Astrocyte of the cerebellum (primary cell): ENCODE measurements at regions not wholly inside any gene's neighbourhood (a gene's known extent, or its start where the extent isn't known, plus 50 kb on each side); places are given as distances from the start of the nearest gene placed in this dataset.

Source experiments
- DNase-seq: peaks from one replicate; pipeline ENCODE4 v3.0.0-alpha.2; 2011; ENCODE audit warnings: low read depth
- H3K4me3 ChIP-seq: 2 replicates; pipeline ENCODE4 v1.5.1; 2011; ENCODE audit warnings: mild to moderate bottlenecking, low read depth, low read length, moderate library complexity
- in situ Hi-C: cut with HindIII; loops from 2 replicates; pipeline ENCODE4 v1.10.0; 2017; ENCODE audit warnings: low sequenced_read_pairs
- TF ChIP-seq, protein P1 (sequence below): IDR thresholded peaks from 2 replicates; pipeline ENCODE4 v1.5.1; 2012; ENCODE audit warnings: low read length, low read depth, moderate library complexity, mild to moderate bottlenecking; ENCODE audit errors: missing control alignments

DNA sequence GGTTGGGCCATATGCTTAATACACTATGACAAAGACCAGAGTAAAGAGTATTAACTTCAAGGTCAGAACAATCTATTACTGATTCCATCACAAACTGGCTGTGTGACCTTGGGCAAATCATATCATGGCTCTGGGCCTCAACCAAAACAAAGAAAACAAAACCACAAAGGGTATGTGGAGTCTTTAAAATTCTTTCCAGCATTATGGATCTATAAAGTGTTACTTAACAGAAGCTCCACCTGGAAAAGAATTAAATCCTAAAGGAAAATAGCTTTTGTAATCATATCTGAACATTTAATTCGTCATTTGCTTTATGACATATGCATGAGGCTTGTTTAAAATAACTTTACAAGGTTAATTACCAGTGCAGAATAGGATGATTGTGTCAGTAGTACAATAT lies 265.5 kb downstream of the SATB1 start:
- DNase-seq: no peak
- in situ Hi-C loops: no loop called here
- TF ChIP-seq, protein P1, sequence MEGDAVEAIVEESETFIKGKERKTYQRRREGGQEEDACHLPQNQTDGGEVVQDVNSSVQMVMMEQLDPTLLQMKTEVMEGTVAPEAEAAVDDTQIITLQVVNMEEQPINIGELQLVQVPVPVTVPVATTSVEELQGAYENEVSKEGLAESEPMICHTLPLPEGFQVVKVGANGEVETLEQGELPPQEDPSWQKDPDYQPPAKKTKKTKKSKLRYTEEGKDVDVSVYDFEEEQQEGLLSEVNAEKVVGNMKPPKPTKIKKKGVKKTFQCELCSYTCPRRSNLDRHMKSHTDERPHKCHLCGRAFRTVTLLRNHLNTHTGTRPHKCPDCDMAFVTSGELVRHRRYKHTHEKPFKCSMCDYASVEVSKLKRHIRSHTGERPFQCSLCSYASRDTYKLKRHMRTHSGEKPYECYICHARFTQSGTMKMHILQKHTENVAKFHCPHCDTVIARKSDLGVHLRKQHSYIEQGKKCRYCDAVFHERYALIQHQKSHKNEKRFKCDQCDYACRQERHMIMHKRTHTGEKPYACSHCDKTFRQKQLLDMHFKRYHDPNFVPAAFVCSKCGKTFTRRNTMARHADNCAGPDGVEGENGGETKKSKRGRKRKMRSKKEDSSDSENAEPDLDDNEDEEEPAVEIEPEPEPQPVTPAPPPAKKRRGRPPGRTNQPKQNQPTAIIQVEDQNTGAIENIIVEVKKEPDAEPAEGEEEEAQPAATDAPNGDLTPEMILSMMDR: no peak
- no peak overlapping the region for H3K4me3 ChIP-seq

DNA sequence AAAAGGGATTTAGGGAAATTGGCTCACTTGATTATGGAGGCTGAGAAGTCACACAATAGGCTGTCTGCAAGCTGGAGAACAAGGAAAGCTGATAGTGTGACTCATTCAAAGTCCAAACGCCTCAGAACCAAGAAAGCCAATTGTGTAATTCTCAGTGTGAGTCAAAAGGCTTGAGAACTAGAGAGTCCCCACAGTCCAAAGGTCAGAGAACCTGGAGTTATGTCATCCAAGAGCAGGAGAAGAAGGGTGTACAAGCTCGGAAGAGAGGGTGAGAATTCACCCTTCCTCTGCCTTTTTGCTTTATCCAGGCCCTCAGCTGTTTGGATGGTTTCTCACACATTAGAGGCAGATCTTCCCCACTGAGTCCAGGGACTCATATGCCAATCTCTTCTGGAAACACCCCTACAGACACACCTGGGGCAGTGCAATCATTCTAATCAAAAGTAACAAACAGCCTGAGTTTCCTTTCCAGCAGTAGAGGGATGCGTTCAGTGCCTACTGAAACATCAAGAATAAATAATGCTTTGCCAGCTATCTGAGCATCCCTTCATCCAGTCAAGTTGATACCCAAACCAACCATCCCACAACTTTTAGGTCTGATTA lies 271.5 kb downstream of the SATB1 start:
- H3K4me3 ChIP-seq: no peak overlapping the region
- peak; percentile 39 for DNase-seq
- in situ Hi-C loops: no loop called here
- TF ChIP-seq, protein P1: no peak

DNA sequence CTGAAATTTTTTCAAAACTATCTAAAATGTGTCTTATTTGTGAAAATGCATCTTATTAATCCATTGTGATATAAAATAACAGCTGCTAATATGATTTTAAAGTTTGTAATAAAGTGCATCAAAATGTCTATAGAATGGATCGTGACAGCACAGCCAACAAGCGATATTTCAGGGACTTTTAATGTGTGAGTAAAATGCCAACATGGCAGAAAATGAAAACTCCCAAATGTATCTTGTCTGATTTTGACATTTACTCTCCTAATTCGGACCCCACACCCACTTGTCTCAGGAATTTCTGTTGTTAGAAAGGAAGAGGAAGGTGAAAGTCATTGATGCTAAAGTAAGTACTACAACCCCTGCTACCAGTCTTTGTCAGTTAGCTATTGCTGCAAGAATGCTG lies 273.9 kb downstream of the SATB1 start:
- DNase-seq: no peak
- no peak overlapping the region for H3K4me3 ChIP-seq
- in situ Hi-C loops: no loop called here
- TF ChIP-seq, protein P1: no peak

DNA sequence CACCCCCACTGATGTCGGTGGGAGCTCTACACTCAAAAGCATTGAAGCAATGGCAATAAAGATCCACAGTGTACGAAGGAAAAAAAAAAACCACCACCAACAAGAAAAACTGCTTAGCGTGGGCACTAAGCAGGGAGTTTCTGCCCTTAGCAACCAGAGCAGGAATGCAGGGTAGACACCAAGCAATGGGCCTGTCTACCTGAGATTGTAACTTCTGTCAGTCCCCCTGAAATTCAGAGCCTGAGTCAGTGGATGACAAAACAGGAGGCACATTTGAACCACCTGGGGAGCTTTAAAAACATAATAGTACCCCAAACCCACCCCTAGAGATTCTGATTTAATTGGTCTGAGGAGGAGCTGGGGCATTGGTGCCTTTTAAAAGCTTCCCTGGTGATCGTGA lies 275.2 kb downstream of the SATB1 start:
- TF ChIP-seq, protein P1: no peak
- no peak overlapping the region for H3K4me3 ChIP-seq
- in situ Hi-C loops: no loop called here
- DNase-seq: no peak

DNA sequence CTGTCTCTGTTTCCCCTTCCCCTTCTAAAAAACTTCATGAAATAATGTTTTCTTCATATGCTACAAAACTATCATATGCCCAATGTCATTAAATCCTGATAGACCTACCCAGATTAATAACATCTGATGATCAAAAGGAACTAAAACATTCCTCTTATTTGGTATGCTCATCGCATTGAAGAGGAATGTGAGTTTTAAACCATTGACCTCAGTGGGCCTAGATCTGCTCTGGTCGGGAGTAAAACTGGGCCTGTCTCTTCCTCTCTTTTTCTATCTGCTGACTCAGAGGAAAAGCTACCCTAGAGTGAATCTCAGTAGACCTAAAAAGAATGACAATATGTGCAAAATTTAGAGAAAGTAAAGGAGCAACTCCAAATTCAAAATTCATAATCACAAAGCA lies 275.8 kb downstream of the SATB1 start:
- no peak overlapping the region for H3K4me3 ChIP-seq
- no peak for DNase-seq
- TF ChIP-seq, protein P1: no peak
- in situ Hi-C loops: no loop called here

DNA sequence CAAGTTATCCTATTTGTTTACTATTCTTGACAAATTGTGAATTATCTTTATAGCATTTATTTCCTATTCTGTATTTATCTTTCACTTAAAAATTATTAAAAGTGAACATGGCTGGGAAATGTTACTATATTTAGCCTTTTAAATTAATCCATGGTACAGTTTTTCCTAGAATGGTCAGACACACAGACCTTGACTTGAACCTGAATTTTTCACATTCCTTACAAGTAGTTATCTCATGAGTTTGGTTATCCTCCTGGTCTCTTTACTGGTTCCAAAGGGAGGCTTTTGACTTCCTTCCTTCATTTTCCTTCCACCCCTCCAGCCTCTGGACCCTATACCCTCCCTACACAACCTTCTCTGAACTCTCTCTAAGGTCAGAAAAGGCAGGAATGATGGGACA lies 280.6 kb downstream of the SATB1 start:
- in situ Hi-C loops: no loop called here
- H3K4me3 ChIP-seq: no peak overlapping the region
- no peak for DNase-seq
- TF ChIP-seq, protein P1: no peak
